GM23338 (cell line): ENCODE measurements at regions not wholly inside any gene's neighbourhood (a gene's known extent, or its start where the extent isn't known, plus 50 kb on each side); places are given as distances from the start of the nearest gene placed in this dataset.

Experiments
- ATAC-seq: fragments of 200-7000 bp; cut with Tn5 transposase; 3 replicates; pipeline ENCODE4 v1.9.1; 2020
- DNase-seq: peaks from one replicate; pipeline ENCODE4 v3.0.0-alpha.2; 2015; ENCODE audit warnings: low spot score
- H2AFZ ChIP-seq: fragments of 200-600 bp; sonication (generic); 2 replicates; pipeline ENCODE4 v1.8.0; 2016; ENCODE audit warnings: antibody characterized with exemption, mild to moderate bottlenecking, moderate library complexity
- H3F3A ChIP-seq: fragments of 200-600 bp; sonication (generic); replicated peaks from 2 replicates; pipeline ENCODE4 v1.8.0; 2017; ENCODE audit warnings: antibody characterized with exemption, mixed run types, low read depth
- H3K27ac ChIP-seq: fragments of 200-600 bp; sonication (generic); 2 replicates; pipeline ENCODE4 v1.6.1; 2016; ENCODE audit warnings: low read depth
- H3K27me3 ChIP-seq: fragments of 200-600 bp; sonication (generic); 2 replicates; pipeline ENCODE4 v1.8.0; 2016; ENCODE audit warnings: mild to moderate bottlenecking, mixed run types, moderate library complexity; ENCODE audit not compliant: insufficient read depth
- H3K36me3 ChIP-seq: fragments of 200-600 bp; sonication (generic); 2 replicates; pipeline ENCODE4 v1.8.0; 2016; ENCODE audit warnings: mild to moderate bottlenecking; ENCODE audit not compliant: insufficient read depth
- H3K4me1 ChIP-seq: fragments of 200-600 bp; sonication (generic); 2 replicates; pipeline ENCODE4 v1.8.0; 2016; ENCODE audit warnings: mild to moderate bottlenecking, moderate library complexity; ENCODE audit not compliant: insufficient read depth
- H3K4me2 ChIP-seq: fragments of 200-600 bp; sonication (generic); 2 replicates; pipeline ENCODE4 v1.7.1; 2017; ENCODE audit warnings: mixed run types
- H3K4me3 ChIP-seq: fragments of 200-600 bp; sonication (generic); 2 replicates; pipeline ENCODE4 v1.6.1; 2016; ENCODE audit warnings: mixed run types
- H3K79me2 ChIP-seq: fragments of 200-600 bp; sonication (generic); replicated peaks from 2 replicates; pipeline ENCODE4 v1.8.0; 2017; ENCODE audit warnings: mild to moderate bottlenecking; ENCODE audit not compliant: insufficient read depth
- H3K9me2 ChIP-seq: fragments of 200-600 bp; sonication (generic); 2 replicates; pipeline ENCODE4 v1.8.0; 2017; ENCODE audit not compliant: insufficient read depth
- H4K20me1 ChIP-seq: fragments of 200-600 bp; sonication (generic); replicated peaks from 2 replicates; pipeline ENCODE4 v1.8.0; 2017; ENCODE audit warnings: mild to moderate bottlenecking; ENCODE audit not compliant: insufficient read depth
- H3K27ac Mint-ChIP-seq: 2 replicates; pipeline ENCODE4 v1.8.0; 2020; ENCODE audit warnings: inconsistent platforms, mild to moderate bottlenecking, moderate library complexity, mixed read lengths
- H3K27me3 Mint-ChIP-seq: 3 replicates; pipeline ENCODE4 v1.8.0; 2022; ENCODE audit warnings: low read depth, mild to moderate bottlenecking, moderate library complexity, mixed read lengths, inconsistent platforms; ENCODE audit not compliant: insufficient read depth, poor library complexity
- H3K36me3 Mint-ChIP-seq: 3 replicates; pipeline ENCODE4 v1.8.0; 2021; ENCODE audit warnings: low read depth, mild to moderate bottlenecking, inconsistent platforms, moderate library complexity, mixed read lengths
- H3K4me1 Mint-ChIP-seq: 3 replicates; pipeline ENCODE4 v1.8.0; 2020; ENCODE audit warnings: mild to moderate bottlenecking, inconsistent platforms, mixed read lengths
- H3K4me3 Mint-ChIP-seq: 3 replicates; pipeline ENCODE4 v1.8.0; 2021; ENCODE audit warnings: moderate library complexity, mild to moderate bottlenecking, inconsistent platforms, mixed read lengths
- H3K9me3 Mint-ChIP-seq: 3 replicates; pipeline ENCODE4 v1.8.0; 2020; ENCODE audit warnings: moderate library complexity, mild to moderate bottlenecking, inconsistent platforms, mixed read lengths
- CREB1 ChIP-seq: fragments of 250-450 bp; sonication (Bioruptor Pico); IDR thresholded peaks from 2 replicates; pipeline ENCODE4 v1.5.0; 2020; ENCODE audit warnings: low read depth, mild to moderate bottlenecking, moderate library complexity
- EZH2 ChIP-seq: fragments of 200-600 bp; sonication (generic); IDR thresholded peaks from one replicate; pipeline ENCODE4 v1.8.0; 2017; ENCODE audit warnings: antibody characterized with exemption, mild to moderate bottlenecking, low read depth; ENCODE audit not compliant: unreplicated experiment
- EZH2phosphoT487 ChIP-seq: fragments of 200-600 bp; sonication (generic); IDR thresholded peaks from one replicate; pipeline ENCODE4 v1.8.1; 2018; ENCODE audit warnings: antibody characterized with exemption; ENCODE audit not compliant: unreplicated experiment
- JUNB ChIP-seq: IDR thresholded peaks from one replicate; pipeline ENCODE4 v1.6.1; 2016; ENCODE audit warnings: antibody characterized with exemption; ENCODE audit not compliant: unreplicated experiment
- NANOG ChIP-seq: IDR thresholded peaks from 2 replicates; pipeline ENCODE4 v1.6.1; 2016; ENCODE audit warnings: antibody characterized with exemption, borderline replicate concordance
- POLR2AphosphoS5 ChIP-seq: IDR thresholded peaks from 2 replicates; pipeline ENCODE4 v1.6.1; 2016; ENCODE audit warnings: antibody characterized with exemption, low read depth
- STAT1 ChIP-seq: IDR thresholded peaks from one replicate; pipeline ENCODE4 v1.6.1; 2016; ENCODE audit warnings: antibody characterized with exemption; ENCODE audit not compliant: unreplicated experiment
- ZNF114 ChIP-seq: fragments of 250-450 bp; sonication (Bioruptor Pico); IDR thresholded peaks from 2 replicates; pipeline ENCODE4 v1.5.0; 2020; ENCODE audit warnings: mild to moderate bottlenecking, moderate library complexity
- ZNF331 ChIP-seq: fragments of 250-450 bp; sonication (Bioruptor Pico); IDR thresholded peaks from 2 replicates; pipeline ENCODE4 v1.5.0; 2020; ENCODE audit warnings: low read depth, mild to moderate bottlenecking, moderate library complexity
- TF ChIP-seq, protein P1 (sequence below): IDR thresholded peaks from one replicate; pipeline ENCODE4 v1.6.1; 2018; ENCODE audit warnings: antibody characterized with exemption; ENCODE audit not compliant: unreplicated experiment
- TF ChIP-seq, protein P2 (sequence below): fragments of 250-450 bp; sonication (Bioruptor Pico); IDR thresholded peaks from 2 replicates; pipeline ENCODE4 v1.5.0; 2020; ENCODE audit warnings: mild to moderate bottlenecking, moderate library complexity
- TF ChIP-seq, protein P3 (sequence below), 2 experiments: fragments of 200-600 bp in 1 of 2; sonication (generic) in 1 of 2; conservative IDR thresholded peaks; 2 replicates each; pipeline versions ENCODE4 v1.5.1 to v1.6.1; 2016 to 2017; ENCODE audit warnings: antibody characterized with exemption in 2 of 2, low read depth in 2 of 2, mild to moderate bottlenecking in 2 of 2, moderate library complexity in 1 of 2
- TF ChIP-seq, protein P4 (sequence below): IDR thresholded peaks from 2 replicates; pipeline ENCODE4 v1.6.1; 2016; ENCODE audit warnings: antibody characterized with exemption

DNA sequence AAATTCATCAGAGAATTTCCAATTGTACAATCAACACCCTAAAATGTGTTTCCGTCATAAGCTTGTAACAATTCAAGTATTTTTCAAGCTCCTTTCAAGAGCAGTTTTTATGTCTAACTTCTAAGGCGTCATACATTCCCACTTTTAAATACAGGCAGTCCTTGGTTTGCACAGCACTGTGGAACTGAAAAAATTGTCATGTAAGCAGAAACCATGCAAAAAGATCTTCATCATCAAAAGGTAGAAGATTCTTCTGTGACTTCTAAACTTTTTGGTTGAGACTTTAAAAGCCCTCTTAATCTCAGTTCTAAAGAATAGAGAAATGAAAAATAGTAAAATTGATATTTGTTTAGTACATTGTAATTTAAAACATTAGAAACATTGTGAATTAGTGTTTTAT, 315.6 kb downstream of the TPBG start:
- no peaks in the 10 kb centered on the region for H3K79me2 ChIP-seq
- no peaks in the 10 kb centered on the region for H3K4me1 Mint-ChIP-seq
- peaks cover 35% of the 10 kb centered on the region for H3K9me3 Mint-ChIP-seq
- no peaks in the 10 kb centered on the region for H3K4me1 ChIP-seq
- H3K4me3 ChIP-seq, result no peak overlapping the region
- H3K9me2 ChIP-seq, result 0 out of 2 replicates have a peak, but pooled peaks cover 3% of the 10 kb centered on the region
- no peak overlapping the region for H2AFZ ChIP-seq
- no peak overlapping the region for H3K4me2 ChIP-seq
- H3K4me3 Mint-ChIP-seq, result no peak overlapping the region
- H3K36me3 ChIP-seq, result no peaks in the 10 kb centered on the region
- no peaks in the 10 kb centered on the region for H4K20me1 ChIP-seq
- H3K36me3 Mint-ChIP-seq, result peaks cover 17% of the 10 kb centered on the region
- H3K27ac Mint-ChIP-seq, result no peak overlapping the region
- H3K27me3 ChIP-seq, result no peaks in the 10 kb centered on the region
- TF ChIP-seq STAT1 (no peak), ZNF331 (CRISPR knock-in tag) (no peak), CREB1 (CRISPR knock-in tag) (no peak), EZH2phosphoT487 (no peak), EZH2 (no peak), NANOG (no peak), ZNF114 (no peak), POLR2AphosphoS5 (no peak), JUNB (no peak)
- TF ChIP-seq, protein P1, sequence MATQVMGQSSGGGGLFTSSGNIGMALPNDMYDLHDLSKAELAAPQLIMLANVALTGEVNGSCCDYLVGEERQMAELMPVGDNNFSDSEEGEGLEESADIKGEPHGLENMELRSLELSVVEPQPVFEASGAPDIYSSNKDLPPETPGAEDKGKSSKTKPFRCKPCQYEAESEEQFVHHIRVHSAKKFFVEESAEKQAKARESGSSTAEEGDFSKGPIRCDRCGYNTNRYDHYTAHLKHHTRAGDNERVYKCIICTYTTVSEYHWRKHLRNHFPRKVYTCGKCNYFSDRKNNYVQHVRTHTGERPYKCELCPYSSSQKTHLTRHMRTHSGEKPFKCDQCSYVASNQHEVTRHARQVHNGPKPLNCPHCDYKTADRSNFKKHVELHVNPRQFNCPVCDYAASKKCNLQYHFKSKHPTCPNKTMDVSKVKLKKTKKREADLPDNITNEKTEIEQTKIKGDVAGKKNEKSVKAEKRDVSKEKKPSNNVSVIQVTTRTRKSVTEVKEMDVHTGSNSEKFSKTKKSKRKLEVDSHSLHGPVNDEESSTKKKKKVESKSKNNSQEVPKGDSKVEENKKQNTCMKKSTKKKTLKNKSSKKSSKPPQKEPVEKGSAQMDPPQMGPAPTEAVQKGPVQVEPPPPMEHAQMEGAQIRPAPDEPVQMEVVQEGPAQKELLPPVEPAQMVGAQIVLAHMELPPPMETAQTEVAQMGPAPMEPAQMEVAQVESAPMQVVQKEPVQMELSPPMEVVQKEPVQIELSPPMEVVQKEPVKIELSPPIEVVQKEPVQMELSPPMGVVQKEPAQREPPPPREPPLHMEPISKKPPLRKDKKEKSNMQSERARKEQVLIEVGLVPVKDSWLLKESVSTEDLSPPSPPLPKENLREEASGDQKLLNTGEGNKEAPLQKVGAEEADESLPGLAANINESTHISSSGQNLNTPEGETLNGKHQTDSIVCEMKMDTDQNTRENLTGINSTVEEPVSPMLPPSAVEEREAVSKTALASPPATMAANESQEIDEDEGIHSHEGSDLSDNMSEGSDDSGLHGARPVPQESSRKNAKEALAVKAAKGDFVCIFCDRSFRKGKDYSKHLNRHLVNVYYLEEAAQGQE, result no peak
- TF ChIP-seq, protein P2, sequence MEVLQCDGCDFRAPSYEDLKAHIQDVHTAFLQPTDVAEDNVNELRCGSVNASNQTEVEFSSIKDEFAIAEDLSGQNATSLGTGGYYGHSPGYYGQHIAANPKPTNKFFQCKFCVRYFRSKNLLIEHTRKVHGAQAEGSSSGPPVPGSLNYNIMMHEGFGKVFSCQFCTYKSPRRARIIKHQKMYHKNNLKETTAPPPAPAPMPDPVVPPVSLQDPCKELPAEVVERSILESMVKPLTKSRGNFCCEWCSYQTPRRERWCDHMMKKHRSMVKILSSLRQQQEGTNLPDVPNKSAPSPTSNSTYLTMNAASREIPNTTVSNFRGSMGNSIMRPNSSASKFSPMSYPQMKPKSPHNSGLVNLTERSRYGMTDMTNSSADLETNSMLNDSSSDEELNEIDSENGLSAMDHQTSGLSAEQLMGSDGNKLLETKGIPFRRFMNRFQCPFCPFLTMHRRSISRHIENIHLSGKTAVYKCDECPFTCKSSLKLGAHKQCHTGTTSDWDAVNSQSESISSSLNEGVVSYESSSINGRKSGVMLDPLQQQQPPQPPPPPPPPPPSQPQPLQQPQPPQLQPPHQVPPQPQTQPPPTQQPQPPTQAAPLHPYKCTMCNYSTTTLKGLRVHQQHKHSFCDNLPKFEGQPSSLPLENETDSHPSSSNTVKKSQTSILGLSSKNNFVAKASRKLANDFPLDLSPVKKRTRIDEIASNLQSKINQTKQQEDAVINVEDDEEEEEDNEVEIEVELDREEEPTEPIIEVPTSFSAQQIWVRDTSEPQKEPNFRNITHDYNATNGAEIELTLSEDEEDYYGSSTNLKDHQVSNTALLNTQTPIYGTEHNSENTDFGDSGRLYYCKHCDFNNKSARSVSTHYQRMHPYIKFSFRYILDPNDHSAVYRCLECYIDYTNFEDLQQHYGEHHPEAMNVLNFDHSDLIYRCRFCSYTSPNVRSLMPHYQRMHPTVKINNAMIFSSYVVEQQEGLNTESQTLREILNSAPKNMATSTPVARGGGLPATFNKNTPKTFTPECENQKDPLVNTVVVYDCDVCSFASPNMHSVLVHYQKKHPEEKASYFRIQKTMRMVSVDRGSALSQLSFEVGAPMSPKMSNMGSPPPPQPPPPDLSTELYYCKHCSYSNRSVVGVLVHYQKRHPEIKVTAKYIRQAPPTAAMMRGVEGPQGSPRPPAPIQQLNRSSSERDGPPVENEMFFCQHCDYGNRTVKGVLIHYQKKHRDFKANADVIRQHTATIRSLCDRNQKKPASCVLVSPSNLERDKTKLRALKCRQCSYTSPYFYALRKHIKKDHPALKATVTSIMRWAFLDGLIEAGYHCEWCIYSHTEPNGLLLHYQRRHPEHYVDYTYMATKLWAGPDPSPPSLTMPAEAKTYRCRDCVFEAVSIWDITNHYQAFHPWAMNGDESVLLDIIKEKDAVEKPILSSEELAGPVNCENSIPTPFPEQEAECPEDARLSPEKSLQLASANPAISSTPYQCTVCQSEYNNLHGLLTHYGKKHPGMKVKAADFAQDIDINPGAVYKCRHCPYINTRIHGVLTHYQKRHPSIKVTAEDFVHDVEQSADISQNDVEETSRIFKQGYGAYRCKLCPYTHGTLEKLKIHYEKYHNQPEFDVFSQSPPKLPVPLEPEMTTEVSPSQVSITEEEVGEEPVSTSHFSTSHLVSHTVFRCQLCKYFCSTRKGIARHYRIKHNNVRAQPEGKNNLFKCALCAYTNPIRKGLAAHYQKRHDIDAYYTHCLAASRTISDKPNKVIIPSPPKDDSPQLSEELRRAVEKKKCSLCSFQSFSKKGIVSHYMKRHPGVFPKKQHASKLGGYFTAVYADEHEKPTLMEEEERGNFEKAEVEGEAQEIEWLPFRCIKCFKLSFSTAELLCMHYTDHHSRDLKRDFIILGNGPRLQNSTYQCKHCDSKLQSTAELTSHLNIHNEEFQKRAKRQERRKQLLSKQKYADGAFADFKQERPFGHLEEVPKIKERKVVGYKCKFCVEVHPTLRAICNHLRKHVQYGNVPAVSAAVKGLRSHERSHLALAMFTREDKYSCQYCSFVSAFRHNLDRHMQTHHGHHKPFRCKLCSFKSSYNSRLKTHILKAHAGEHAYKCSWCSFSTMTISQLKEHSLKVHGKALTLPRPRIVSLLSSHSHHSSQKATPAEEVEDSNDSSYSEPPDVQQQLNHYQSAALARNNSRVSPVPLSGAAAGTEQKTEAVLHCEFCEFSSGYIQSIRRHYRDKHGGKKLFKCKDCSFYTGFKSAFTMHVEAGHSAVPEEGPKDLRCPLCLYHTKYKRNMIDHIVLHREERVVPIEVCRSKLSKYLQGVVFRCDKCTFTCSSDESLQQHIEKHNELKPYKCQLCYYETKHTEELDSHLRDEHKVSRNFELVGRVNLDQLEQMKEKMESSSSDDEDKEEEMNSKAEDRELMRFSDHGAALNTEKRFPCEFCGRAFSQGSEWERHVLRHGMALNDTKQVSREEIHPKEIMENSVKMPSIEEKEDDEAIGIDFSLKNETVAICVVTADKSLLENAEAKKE (CRISPR knock-in tag), result no peak
- TF ChIP-seq, protein P3, sequence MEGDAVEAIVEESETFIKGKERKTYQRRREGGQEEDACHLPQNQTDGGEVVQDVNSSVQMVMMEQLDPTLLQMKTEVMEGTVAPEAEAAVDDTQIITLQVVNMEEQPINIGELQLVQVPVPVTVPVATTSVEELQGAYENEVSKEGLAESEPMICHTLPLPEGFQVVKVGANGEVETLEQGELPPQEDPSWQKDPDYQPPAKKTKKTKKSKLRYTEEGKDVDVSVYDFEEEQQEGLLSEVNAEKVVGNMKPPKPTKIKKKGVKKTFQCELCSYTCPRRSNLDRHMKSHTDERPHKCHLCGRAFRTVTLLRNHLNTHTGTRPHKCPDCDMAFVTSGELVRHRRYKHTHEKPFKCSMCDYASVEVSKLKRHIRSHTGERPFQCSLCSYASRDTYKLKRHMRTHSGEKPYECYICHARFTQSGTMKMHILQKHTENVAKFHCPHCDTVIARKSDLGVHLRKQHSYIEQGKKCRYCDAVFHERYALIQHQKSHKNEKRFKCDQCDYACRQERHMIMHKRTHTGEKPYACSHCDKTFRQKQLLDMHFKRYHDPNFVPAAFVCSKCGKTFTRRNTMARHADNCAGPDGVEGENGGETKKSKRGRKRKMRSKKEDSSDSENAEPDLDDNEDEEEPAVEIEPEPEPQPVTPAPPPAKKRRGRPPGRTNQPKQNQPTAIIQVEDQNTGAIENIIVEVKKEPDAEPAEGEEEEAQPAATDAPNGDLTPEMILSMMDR (conservative IDR thresholded peaks at IDR 0.05; ENCODE audit: low read depth in 2 of 2), result no peak
- TF ChIP-seq, protein P4, sequence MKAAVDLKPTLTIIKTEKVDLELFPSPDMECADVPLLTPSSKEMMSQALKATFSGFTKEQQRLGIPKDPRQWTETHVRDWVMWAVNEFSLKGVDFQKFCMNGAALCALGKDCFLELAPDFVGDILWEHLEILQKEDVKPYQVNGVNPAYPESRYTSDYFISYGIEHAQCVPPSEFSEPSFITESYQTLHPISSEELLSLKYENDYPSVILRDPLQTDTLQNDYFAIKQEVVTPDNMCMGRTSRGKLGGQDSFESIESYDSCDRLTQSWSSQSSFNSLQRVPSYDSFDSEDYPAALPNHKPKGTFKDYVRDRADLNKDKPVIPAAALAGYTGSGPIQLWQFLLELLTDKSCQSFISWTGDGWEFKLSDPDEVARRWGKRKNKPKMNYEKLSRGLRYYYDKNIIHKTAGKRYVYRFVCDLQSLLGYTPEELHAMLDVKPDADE, result no peak
- no peaks in the 10 kb centered on the region for H3F3A ChIP-seq
- no peak for DNase-seq
- ATAC-seq, result no peak
- H3K27ac ChIP-seq, result no peak overlapping the region
- H3K27me3 Mint-ChIP-seq, result no peaks in the 10 kb centered on the region
